HAP-1 (cell line): ENCODE measurements at regions not wholly inside any gene's neighbourhood (a gene's known extent, or its start where the extent isn't known, plus 50 kb on each side); places are given as distances from the start of the nearest gene placed in this dataset.
"Not testable (repeated sequence)": the region's sequence is repeated elsewhere in the genome, so short reads cannot be mapped to it uniquely, and the experiment has no call there.

Experiments used
- DNase-seq, 2 experiments: peaks; one replicate each; pipeline ENCODE4 v3.0.0-alpha.2; 2016 to 2020; ENCODE audit warnings: low spot score in 2 of 2
- H3K27me3 ChIP-seq: fragments of 250-450 bp; sonication (Bioruptor Pico); 2 replicates; pipeline ENCODE4 v1.5.1; 2020; ENCODE audit warnings: low read depth, mild to moderate bottlenecking, moderate library complexity
- H3K36me3 ChIP-seq: fragments of 250-450 bp; sonication (Bioruptor Pico); replicated peaks from 2 replicates; pipeline ENCODE4 v1.5.1; 2020; ENCODE audit warnings: mild to moderate bottlenecking
- H3K4me1 ChIP-seq: fragments of 250-450 bp; sonication (Bioruptor Pico); 2 replicates; pipeline ENCODE4 v1.5.1; 2020; ENCODE audit warnings: mild to moderate bottlenecking
- H3K4me3 ChIP-seq: fragments of 250-450 bp; sonication (Bioruptor Pico); 2 replicates; pipeline ENCODE4 v1.5.1; 2020; ENCODE audit warnings: mild to moderate bottlenecking, moderate library complexity
- H3K9me3 ChIP-seq: fragments of 250-450 bp; sonication (Bioruptor Pico); 2 replicates; pipeline ENCODE4 v1.5.1; 2020; ENCODE audit warnings: mild to moderate bottlenecking, moderate library complexity
- in situ Hi-C: fragments of 300-500 bp; cut with MboI; formaldehyde crosslinking; loops from 3 replicates; pipeline ENCODE4 v1.14.3; 2020; ENCODE audit warnings: low sequenced_read_pairs, inconsistent platforms, mixed read lengths

- H3K4me3 ChIP-seq, H3K4me1 ChIP-seq, H3K36me3 ChIP-seq, H3K27me3 ChIP-seq, H3K9me3 ChIP-seq, in situ Hi-C loops, DNase-seq: not testable (repeated sequence)
Observed at GRCh38 chr5:12856105-12856504, 951.9 kb upstream of the CTNND2 start.

GRCh38 chr5:12854386-12854785 lies 950.1 kb upstream of the CTNND2 start:
- Histone ChIP-seq H3K27me3 (no peaks in the 10 kb centered on the region), H3K4me3 (no peak overlapping the region), H3K9me3 (no peaks in the 10 kb centered on the region), H3K4me1 (no peaks in the 10 kb centered on the region), H3K36me3 (no peaks in the 10 kb centered on the region)
- in situ Hi-C loops: no loop called here
- no peak for DNase-seq

GRCh38 chr5:12851761-12852160 lies 947.5 kb upstream of the CTNND2 start:
- in situ Hi-C loops: no loop called here
- no peaks in the 10 kb centered on the region for H3K27me3 ChIP-seq

GRCh38 chr5:12848709-12849108 lies 944.5 kb upstream of the CTNND2 start:
- DNase-seq: no peak
- Histone ChIP-seq H3K27me3 (no peaks in the 10 kb centered on the region), H3K36me3 (no peaks in the 10 kb centered on the region), H3K4me1 (no peaks in the 10 kb centered on the region), H3K4me3 (no peak overlapping the region), H3K9me3 (no peaks in the 10 kb centered on the region)
- in situ Hi-C loops: no loop called here

More at GRCh38 chr5:12851761-12852160, 947.5 kb upstream of the CTNND2 start:
- no peak for DNase-seq
- Histone ChIP-seq H3K4me3 (no peak overlapping the region), H3K4me1 (no peaks in the 10 kb centered on the region), H3K9me3 (no peaks in the 10 kb centered on the region), H3K36me3 (no peaks in the 10 kb centered on the region)

DNA sequence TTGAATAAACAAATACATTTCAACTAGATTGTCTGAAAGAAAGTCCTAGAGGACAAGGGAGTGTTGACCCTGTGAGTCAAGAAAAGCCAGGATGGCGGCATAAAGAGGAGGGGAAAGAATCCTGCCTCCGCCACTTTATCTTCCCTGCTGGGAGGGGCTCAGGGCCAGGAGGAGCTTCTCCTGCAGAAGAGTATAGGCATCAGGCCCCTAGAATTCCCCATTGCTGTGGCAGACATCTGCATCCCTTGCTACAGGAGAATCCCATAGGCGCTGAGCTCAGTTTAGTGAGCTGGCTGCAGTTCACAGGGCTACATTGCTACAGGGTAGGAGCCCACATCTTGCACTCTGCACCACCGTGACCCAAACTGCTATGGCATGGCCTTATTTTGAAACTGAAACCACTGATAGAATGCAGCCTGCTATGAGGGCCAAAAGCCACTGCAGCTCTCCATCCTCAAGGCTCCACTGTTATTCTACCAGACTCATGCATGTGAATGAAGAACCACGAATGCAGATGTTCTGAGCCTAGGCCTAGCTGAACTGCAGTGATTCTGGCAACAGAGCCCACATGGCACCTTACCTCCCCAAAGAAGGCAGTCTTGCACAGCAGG lies 941.4 kb upstream of the CTNND2 start:
- Histone ChIP-seq H3K4me3 (no peak overlapping the region), H3K27me3 (no peaks in the 10 kb centered on the region), H3K36me3 (no peaks in the 10 kb centered on the region), H3K9me3 (no peaks in the 10 kb centered on the region), H3K4me1 (no peaks in the 10 kb centered on the region)
- in situ Hi-C loops: no loop called here
- DNase-seq: no peak

DNA sequence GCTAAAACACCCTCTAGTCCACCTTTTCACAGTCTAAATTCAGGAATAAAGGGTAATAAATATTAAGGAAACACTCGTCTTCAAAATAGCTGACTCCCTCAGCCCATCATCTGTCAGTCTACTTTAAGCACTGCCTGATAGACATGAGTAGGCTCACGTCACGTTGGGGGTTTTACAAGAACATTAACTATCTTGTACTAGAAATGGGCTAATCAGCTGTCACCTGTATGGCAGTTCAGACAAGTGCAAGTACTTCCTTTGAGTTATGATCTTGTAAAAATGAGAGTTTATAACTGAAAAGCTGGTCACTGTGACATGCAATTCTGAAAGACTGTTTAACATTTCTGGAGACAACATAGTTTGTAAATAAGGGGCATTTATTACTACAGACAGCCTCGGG lies 936.7 kb upstream of the CTNND2 start:
- Histone ChIP-seq H3K9me3 (no peaks in the 10 kb centered on the region), H3K4me1 (no peaks in the 10 kb centered on the region), H3K4me3 (no peak overlapping the region), H3K36me3 (no peaks in the 10 kb centered on the region), H3K27me3 (no peaks in the 10 kb centered on the region)
- no peak for DNase-seq
- in situ Hi-C loops: no loop called here

DNA sequence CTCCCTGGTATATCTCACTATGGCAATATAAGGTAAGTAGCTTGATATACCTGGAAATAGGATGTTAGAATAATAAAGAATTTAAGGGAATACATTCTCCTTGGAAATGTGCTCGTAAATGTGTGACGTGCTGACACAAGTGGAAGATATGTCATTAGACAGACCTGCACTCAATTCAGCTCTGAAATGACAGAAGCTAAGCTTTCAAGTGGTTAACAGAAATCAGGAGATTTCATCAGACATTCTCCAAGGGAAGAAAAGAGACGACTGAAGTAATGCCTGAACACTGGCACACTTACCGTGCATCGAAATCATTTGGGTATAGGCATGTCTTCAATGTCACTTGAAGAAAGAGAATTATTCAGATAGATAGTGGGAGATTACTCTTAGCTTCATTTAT lies 933.3 kb upstream of the CTNND2 start:
- in situ Hi-C loops: no loop called here

DNA sequence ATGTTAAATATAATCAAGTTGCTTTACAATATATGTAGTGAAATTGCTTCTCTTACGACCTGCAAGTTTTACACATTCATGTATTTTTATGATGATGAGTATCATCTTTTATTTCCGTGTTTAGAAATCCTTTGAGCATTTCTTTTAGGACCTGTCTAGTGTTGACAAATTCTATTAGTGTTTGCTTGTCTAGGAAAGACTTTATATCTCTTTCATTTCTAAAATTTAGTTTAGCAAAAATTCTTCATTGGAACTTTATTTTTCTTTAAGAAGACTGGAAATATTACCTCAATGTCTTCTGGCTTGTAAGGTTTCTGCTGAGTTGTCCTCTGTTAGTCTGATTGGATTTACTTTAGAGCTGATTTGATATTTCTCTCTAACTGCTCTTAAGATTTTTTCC lies 920.9 kb upstream of the CTNND2 start:
- no peak for DNase-seq
- H3K4me1 ChIP-seq: no peaks in the 10 kb centered on the region
- no peaks in the 10 kb centered on the region for H3K36me3 ChIP-seq
- no peak overlapping the region for H3K4me3 ChIP-seq
- in situ Hi-C loops: no loop called here
- H3K27me3 ChIP-seq: no peaks in the 10 kb centered on the region
- H3K9me3 ChIP-seq: no peaks in the 10 kb centered on the region

More for the DNA sequence above, 933.3 kb upstream of the CTNND2 start:
- DNase-seq: no peak
- Histone ChIP-seq H3K27me3 (no peaks in the 10 kb centered on the region), H3K4me1 (no peaks in the 10 kb centered on the region), H3K4me3 (no peak overlapping the region), H3K9me3 (no peaks in the 10 kb centered on the region), H3K36me3 (no peaks in the 10 kb centered on the region)

DNA sequence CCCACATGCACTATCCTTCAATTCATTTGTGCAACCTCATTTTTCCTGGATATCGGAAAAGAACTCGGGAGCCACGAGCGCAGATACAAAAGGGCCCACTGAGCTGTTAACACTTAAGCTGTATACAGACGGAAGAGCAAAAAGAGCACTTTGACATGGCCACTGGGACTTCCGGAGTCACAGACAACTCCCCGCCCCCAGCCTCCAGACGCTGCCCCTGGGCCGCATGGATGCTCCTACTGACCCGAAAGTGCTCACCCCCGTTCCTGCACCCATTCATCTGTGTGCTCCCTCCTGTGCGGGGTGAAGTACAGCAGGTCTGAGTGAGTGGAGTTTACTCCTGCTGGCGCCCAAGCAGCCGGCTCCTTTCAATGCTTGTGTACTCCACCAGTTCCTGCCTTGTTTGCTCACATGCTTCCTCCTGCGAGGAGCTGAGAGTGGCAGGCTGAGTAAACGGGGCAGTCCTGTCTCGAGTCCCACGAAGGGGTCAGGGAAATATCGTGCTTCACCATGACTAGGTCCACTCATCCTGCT lies 901.0 kb upstream of the CTNND2 start:
- H3K4me1 ChIP-seq: no peaks in the 10 kb centered on the region
- no peak overlapping the region for H3K4me3 ChIP-seq
- no peaks in the 10 kb centered on the region for H3K36me3 ChIP-seq
- no peaks in the 10 kb centered on the region for H3K27me3 ChIP-seq
- no peaks in the 10 kb centered on the region for H3K9me3 ChIP-seq
- no peak for DNase-seq
- in situ Hi-C loops: no loop called here

- Histone ChIP-seq H3K9me3 (no peaks in the 10 kb centered on the region), H3K27me3 (no peaks in the 10 kb centered on the region), H3K36me3 (no peaks in the 10 kb centered on the region), H3K4me3 (no peak overlapping the region), H3K4me1 (no peaks in the 10 kb centered on the region)
- no peak for DNase-seq
- in situ Hi-C loops: no loop called here
Observed at GRCh38 chr5:12799165-12799564, 894.9 kb upstream of the CTNND2 start.

DNA sequence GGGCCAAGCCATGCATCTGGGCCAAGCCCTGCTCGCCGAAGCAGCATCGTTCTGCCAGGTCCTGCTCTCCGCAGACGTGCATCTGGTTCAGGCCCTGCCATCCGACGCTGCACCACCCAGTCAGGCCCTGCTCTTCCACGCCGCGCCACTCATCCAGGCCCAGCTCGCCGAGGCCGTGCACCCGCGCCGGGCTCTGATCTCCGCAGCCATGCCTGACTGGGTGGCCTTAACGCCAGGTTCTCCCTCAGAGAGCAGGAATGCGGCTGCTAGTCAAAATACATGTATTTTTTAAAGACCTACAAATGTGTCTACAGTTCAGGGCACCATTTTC lies 891.1 kb upstream of the CTNND2 start:
- no peaks in the 10 kb centered on the region for H3K27me3 ChIP-seq
- in situ Hi-C loops: no loop called here
- H3K4me1 ChIP-seq: no peaks in the 10 kb centered on the region
- no peak overlapping the region for H3K4me3 ChIP-seq
- no peaks in the 10 kb centered on the region for H3K9me3 ChIP-seq
- no peak for DNase-seq
- H3K36me3 ChIP-seq: no peaks in the 10 kb centered on the region

DNA sequence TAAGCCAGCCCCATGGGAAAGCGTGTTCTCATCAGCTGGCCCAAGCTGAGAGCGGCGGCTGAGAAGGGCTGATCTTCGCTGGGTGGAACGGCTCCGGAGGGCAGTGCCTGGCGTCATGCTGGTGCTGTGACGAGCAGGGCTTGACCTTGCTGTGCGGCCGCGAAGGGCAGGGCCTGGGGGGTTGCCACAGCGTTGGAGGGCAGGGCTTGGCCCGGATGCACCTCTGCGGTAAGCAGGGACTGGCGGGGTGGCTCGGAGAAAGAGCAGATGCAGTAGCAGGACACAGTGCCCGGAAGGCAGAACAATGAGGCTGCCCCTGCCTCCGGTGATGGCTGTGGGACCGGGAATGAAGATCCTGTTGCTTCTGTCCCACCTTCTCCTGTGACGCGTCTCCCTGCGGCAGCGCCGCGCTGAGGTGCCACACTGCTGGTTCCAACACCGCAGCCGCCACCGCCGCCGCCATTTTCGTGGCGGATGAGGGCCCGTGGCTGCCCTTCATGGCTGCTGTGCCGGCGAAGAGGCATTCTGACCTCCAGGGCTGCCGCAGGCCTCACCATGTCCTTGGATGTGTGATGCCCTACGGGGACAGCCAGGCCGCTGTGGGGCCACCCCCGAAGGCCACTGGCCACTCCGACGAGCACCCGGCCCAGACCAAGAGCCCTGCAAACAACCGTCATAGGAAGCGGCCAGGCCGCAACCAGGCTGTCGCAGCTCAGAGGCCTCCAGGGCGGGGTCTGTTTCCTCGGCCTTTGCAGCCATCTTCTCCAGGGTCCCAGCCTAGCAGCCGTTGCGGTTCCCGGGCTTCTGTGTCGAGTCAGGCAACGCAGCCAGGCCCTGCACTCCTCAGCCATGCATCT lies 890.5 kb upstream of the CTNND2 start:
- H3K27me3 ChIP-seq: no peaks in the 10 kb centered on the region
- in situ Hi-C loops: no loop called here
- no peak overlapping the region for H3K4me3 ChIP-seq
- DNase-seq: no peak
- no peaks in the 10 kb centered on the region for H3K4me1 ChIP-seq
- no peaks in the 10 kb centered on the region for H3K36me3 ChIP-seq
- no peaks in the 10 kb centered on the region for H3K9me3 ChIP-seq

GRCh38 chr5:12793373-12793772 lies 889.1 kb upstream of the CTNND2 start:
- no peaks in the 10 kb centered on the region for H3K27me3 ChIP-seq
- no peaks in the 10 kb centered on the region for H3K36me3 ChIP-seq

DNA sequence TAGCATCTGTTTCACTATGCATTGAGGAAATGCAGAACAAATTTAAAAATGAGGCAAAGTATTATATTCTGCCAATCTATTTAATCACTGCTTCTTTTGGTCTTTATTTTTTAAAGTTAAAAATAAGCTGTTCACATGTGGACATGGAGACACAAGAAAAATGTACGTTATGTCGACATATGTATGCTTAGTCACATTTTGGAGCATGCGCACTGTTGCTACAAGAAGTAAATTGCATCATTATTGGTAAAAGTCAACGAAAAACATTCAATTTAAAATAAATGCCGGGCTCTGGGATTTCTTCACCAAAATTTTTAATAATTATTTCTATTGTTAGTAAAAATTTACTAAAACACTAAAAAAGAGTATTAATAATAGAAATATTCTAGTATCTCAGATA lies 876.3 kb upstream of the CTNND2 start:
- Histone ChIP-seq H3K9me3 (no peaks in the 10 kb centered on the region), H3K27me3 (no peaks in the 10 kb centered on the region), H3K36me3 (no peaks in the 10 kb centered on the region), H3K4me1 (no peaks in the 10 kb centered on the region), H3K4me3 (no peak overlapping the region)
- no peak for DNase-seq
- in situ Hi-C loops: no loop called here

More at GRCh38 chr5:12793373-12793772, 889.1 kb upstream of the CTNND2 start:
- in situ Hi-C loops: no loop called here
- Histone ChIP-seq H3K4me3 (no peak overlapping the region), H3K4me1 (no peaks in the 10 kb centered on the region), H3K9me3 (no peaks in the 10 kb centered on the region)
- no peak for DNase-seq
